IPS-18a (cell line): ENCODE measurements at regions not wholly inside any gene's neighbourhood (a gene's known extent, or its start where the extent isn't known, plus 50 kb on each side); places are given as distances from the start of the nearest gene placed in this dataset.

Experiments used
- H3K27ac ChIP-seq: one replicate; pipeline ENCODE4 v1.5.1; 2013; ENCODE audit warnings: low read length
- H3K27me3 ChIP-seq: one replicate; pipeline ENCODE4 v1.6.1; 2013; ENCODE audit warnings: mild to moderate bottlenecking, low read length; ENCODE audit not compliant: control insufficient read depth, insufficient read depth
- H3K36me3 ChIP-seq: one replicate; pipeline ENCODE4 v1.6.1; 2013; ENCODE audit warnings: low read depth, low read length; ENCODE audit not compliant: control insufficient read depth
- H3K4me1 ChIP-seq: one replicate; pipeline ENCODE4 v1.6.1; 2013; ENCODE audit warnings: low read depth, low read length; ENCODE audit not compliant: control insufficient read depth
- H3K4me3 ChIP-seq: one replicate; pipeline ENCODE4 v1.5.1; 2013; ENCODE audit warnings: low read length
- H3K9ac ChIP-seq: one replicate; pipeline ENCODE4 v1.6.1; 2013; ENCODE audit warnings: mild to moderate bottlenecking, low read length, moderate library complexity
- H3K9me3 ChIP-seq: one replicate; pipeline ENCODE4 v1.6.1; 2013; ENCODE audit warnings: low read depth, low read length; ENCODE audit not compliant: control insufficient read depth

GRCh38 chr14:100474196-100474595, 113.0 kb downstream of the BEGAIN start:
- H3K36me3 ChIP-seq: no peaks in the 10 kb centered on the region
- no peak overlapping the region for H3K27ac ChIP-seq
- H3K4me3 ChIP-seq: no peak overlapping the region
- H3K27me3 ChIP-seq: no peaks in the 10 kb centered on the region
- no peaks in the 10 kb centered on the region for H3K4me1 ChIP-seq
- no peaks in the 10 kb centered on the region for H3K9me3 ChIP-seq
- no peak overlapping the region for H3K9ac ChIP-seq

- Histone ChIP-seq H3K9ac (no peak overlapping the region), H3K4me3 (no peak overlapping the region), H3K27me3 (no peaks in the 10 kb centered on the region), H3K4me1 (no peaks in the 10 kb centered on the region), H3K27ac (no peak overlapping the region), H3K9me3 (no peaks in the 10 kb centered on the region), H3K36me3 (no peaks in the 10 kb centered on the region)
Observed at GRCh38 chr14:100475268-100475667, 111.9 kb downstream of the BEGAIN start.

GRCh38 chr14:100476012-100476822, 111.0 kb downstream of the BEGAIN start:
- H3K9ac ChIP-seq: no peak overlapping the region
- no peaks in the 10 kb centered on the region for H3K27me3 ChIP-seq
- no peaks in the 10 kb centered on the region for H3K36me3 ChIP-seq
- H3K9me3 ChIP-seq: no peaks in the 10 kb centered on the region
- H3K4me3 ChIP-seq: no peak overlapping the region
- no peak overlapping the region for H3K27ac ChIP-seq
- no peaks in the 10 kb centered on the region for H3K4me1 ChIP-seq

GRCh38 chr14:100484531-100485267, 102.5 kb downstream of the BEGAIN start:
- Histone ChIP-seq H3K9me3 (no peaks in the 10 kb centered on the region), H3K9ac (no peak overlapping the region), H3K4me3 (no peak overlapping the region), H3K27ac (no peak overlapping the region), H3K27me3 (no peaks in the 10 kb centered on the region), H3K4me1 (no peaks in the 10 kb centered on the region), H3K36me3 (no peaks in the 10 kb centered on the region)

- no peaks in the 10 kb centered on the region for H3K36me3 ChIP-seq
- H3K9me3 ChIP-seq: no peaks in the 10 kb centered on the region
- H3K4me3 ChIP-seq: no peak overlapping the region
- no peak overlapping the region for H3K9ac ChIP-seq
- H3K27ac ChIP-seq: no peak overlapping the region
- no peaks in the 10 kb centered on the region for H3K27me3 ChIP-seq
- H3K4me1 ChIP-seq: no peaks in the 10 kb centered on the region
Observed at GRCh38 chr14:100486025-100486828, 101.0 kb downstream of the BEGAIN start.
